ENCODE measurements at regions not wholly inside any gene's neighbourhood (a gene's known extent, or its start where the extent isn't known, plus 50 kb on each side); places are given as distances from the start of the nearest gene placed in this dataset.
A peak's percentile ranks its signal among the peaks of the same experiment; 100 is the strongest.

- peak; percentile 30; the same call in 1 of the 2 replicates for TF ChIP-seq PBX3 (IDR thresholded peaks at IDR 0.05)
- TF ChIP-seq RCOR1 (IDR thresholded peaks at IDR 0.05; ENCODE audit: low read length): no peak
- no peak for TF ChIP-seq ZBTB33 (IDR thresholded peaks at IDR 0.05; ENCODE audit: borderline replicate concordance, low read depth)
- peak; percentile 65 for TF ChIP-seq TCF12 (IDR thresholded peaks at IDR 0.05)
- TF ChIP-seq EZH2phosphoT487 (IDR thresholded peaks at IDR 0.05; ENCODE audit: borderline replicate concordance, low read depth): no peak
- TF ChIP-seq TEAD4 (IDR thresholded peaks at IDR 0.05; ENCODE audit: borderline replicate concordance, insufficient read depth): no peak
- TF ChIP-seq NFIC (IDR thresholded peaks at IDR 0.05; ENCODE audit: borderline replicate concordance): peak; percentile 22; the same call in 1 of the 2 replicates
- TF ChIP-seq RAD21 (IDR thresholded peaks at IDR 0.05; ENCODE audit: low read length): no peak
Measured at GRCh38 chr14:98909251-98909944, 362.6 kb downstream of the BCL11B start (continued).

- WGBS (ENCODE audit: low lambda C conversion rate): 0% methylated on average over 2 of the region's 3 CpGs
- H3K9ac ChIP-seq: no peak overlapping the region
- POLR2A ChIA-PET: no interaction called here
- H3K27me3 ChIP-seq (ENCODE audit: insufficient read depth): peaks cover 38% of the 10 kb centered on the region
- no peak overlapping the region for H3K4me2 ChIP-seq
- no peak overlapping the region for H3K27ac ChIP-seq (ENCODE audit: low read depth in 2 of 2, low read length in 1 of 2)
- peaks cover 7% of the 10 kb centered on the region for H3F3A ChIP-seq (replicated peaks; ENCODE audit: insufficient read depth)
- CTCF ChIA-PET: no interaction called here
- H3K79me2 ChIP-seq (ENCODE audit: insufficient read depth): no peaks in the 10 kb centered on the region
- TF ChIP-seq YY1 (IDR thresholded peaks at IDR 0.05; ENCODE audit: low read depth): no peak
- TF ChIP-seq NRF1 (IDR thresholded peaks at IDR 0.05; ENCODE audit: low read depth, low read length): no peak
- no peak for TF ChIP-seq SMC3 (IDR thresholded peaks at IDR 0.05; ENCODE audit: low read depth, low read length)
- TF ChIP-seq ELF1 (IDR thresholded peaks at IDR 0.05): no peak
- no peak for TF ChIP-seq GABPA (IDR thresholded peaks at IDR 0.05; ENCODE audit: low read depth)
- TF ChIP-seq USF2 (IDR thresholded peaks at IDR 0.05; ENCODE audit: borderline replicate concordance, low read depth, low read length): no peak
- TF ChIP-seq MXI1 (IDR thresholded peaks at IDR 0.05; ENCODE audit: low read depth, low read length): no peak
- TF ChIP-seq RXRA (IDR thresholded peaks at IDR 0.05; ENCODE audit: borderline replicate concordance, low read depth): no peak
- TF ChIP-seq FOSL2 (IDR thresholded peaks at IDR 0.05; ENCODE audit: borderline replicate concordance, low read depth): no peak
- no peaks in the 10 kb centered on the region for H3K9me3 ChIP-seq
- no peak for DNase-seq
- peaks cover 7% of the 10 kb centered on the region; the same call in 1 of the 2 replicates for H4K20me1 ChIP-seq (ENCODE audit: insufficient read depth)
- H3K4me3 ChIP-seq (ENCODE audit: low read depth in 2 of 2, low read length in 1 of 2): no peak overlapping the region
- H2AFZ ChIP-seq (ENCODE audit: low read depth): no peak overlapping the region
- no peaks in the 10 kb centered on the region for H3K9me2 ChIP-seq
- H3K36me3 ChIP-seq (replicated peaks in 1 of 2; ENCODE audit: control insufficient read depth in 1 of 2, insufficient read depth in 2 of 2, low read length in 1 of 2): no peaks in the 10 kb centered on the region
- H3K4me1 ChIP-seq (ENCODE audit: control insufficient read depth in 1 of 2, insufficient read depth in 2 of 2, low read depth in 1 of 2, low read length in 1 of 2): no peaks in the 10 kb centered on the region; a peak in 1 of 4 replicates
Measured at GRCh38 chr14:98910061-98910460, 361.9 kb downstream of the BCL11B start.

Data from SK-N-SH (cell line).